ENCODE measurements at regions not wholly inside any gene's neighbourhood (a gene's known extent, or its start where the extent isn't known, plus 50 kb on each side); places are given as distances from the start of the nearest gene placed in this dataset.

GRCh38 chr12:58481811-58482210 lies 438.5 kb downstream of the LRIG3 start:
- no peak for DNase-seq (ENCODE audit: low spot score)

- no peak for DNase-seq (ENCODE audit: low spot score)
These were observed 433.0 kb downstream of the LRIG3 start for GRCh38 chr12:58487255-58487654.

GRCh38 chr12:58487678-58488161 lies 432.6 kb downstream of the LRIG3 start:
- DNase-seq (ENCODE audit: low spot score): peak; percentile 12

GRCh38 chr12:58489394-58489793 lies 430.9 kb downstream of the LRIG3 start:
- DNase-seq (ENCODE audit: low spot score): no peak

- DNase-seq (ENCODE audit: low spot score): peak; percentile 29
These were observed 429.0 kb downstream of the LRIG3 start for GRCh38 chr12:58491306-58491705.

- no peak for DNase-seq (ENCODE audit: low spot score)
These were observed 423.7 kb downstream of the LRIG3 start for GRCh38 chr12:58496411-58497190.

- no peak for DNase-seq (ENCODE audit: low spot score)
These were observed 419.9 kb downstream of the LRIG3 start for GRCh38 chr12:58500399-58500798.

GRCh38 chr12:58502226-58502625 lies 418.1 kb downstream of the LRIG3 start:
- no peak for DNase-seq (ENCODE audit: low spot score)

GRCh38 chr12:58502841-58503240 lies 417.5 kb downstream of the LRIG3 start:
- DNase-seq (ENCODE audit: low spot score): no peak

- DNase-seq (ENCODE audit: low spot score): no peak
These were observed 416.6 kb downstream of the LRIG3 start for GRCh38 chr12:58503731-58504130.

- DNase-seq (ENCODE audit: low spot score): no peak
These were observed 416.0 kb downstream of the LRIG3 start for GRCh38 chr12:58504143-58504938.

- DNase-seq (ENCODE audit: low spot score): no peak
These were observed 411.0 kb downstream of the LRIG3 start for GRCh38 chr12:58509116-58509885.

- no peak for DNase-seq (ENCODE audit: low spot score)
These were observed 406.9 kb downstream of the LRIG3 start for GRCh38 chr12:58513301-58513834.

GRCh38 chr12:58513852-58514251 lies 406.5 kb downstream of the LRIG3 start:
- DNase-seq (ENCODE audit: low spot score): no peak

- DNase-seq (ENCODE audit: low spot score): no peak
These were observed 400.5 kb downstream of the LRIG3 start for GRCh38 chr12:58519839-58520238.

GRCh38 chr12:58521152-58521551 lies 399.2 kb downstream of the LRIG3 start:
- DNase-seq (ENCODE audit: low spot score): no peak

GRCh38 chr12:58521796-58522195 lies 398.5 kb downstream of the LRIG3 start:
- no peak for DNase-seq (ENCODE audit: low spot score)

GRCh38 chr12:58523360-58523759 lies 396.9 kb downstream of the LRIG3 start:
- no peak for DNase-seq (ENCODE audit: low spot score)

GRCh38 chr12:58528271-58528670 lies 392.0 kb downstream of the LRIG3 start:
- no peak for DNase-seq (ENCODE audit: low spot score)

- DNase-seq (ENCODE audit: low spot score): no peak
These were observed 391.1 kb downstream of the LRIG3 start for GRCh38 chr12:58529114-58529665.

GRCh38 chr12:58529897-58530741 lies 390.2 kb downstream of the LRIG3 start:
- DNase-seq (ENCODE audit: low spot score): peak; percentile 34
